ENCODE measurements at regions not wholly inside any gene's neighbourhood (a gene's known extent, or its start where the extent isn't known, plus 50 kb on each side); places are given as distances from the start of the nearest gene placed in this dataset.

- DNase-seq = no peak
These were observed 179.0 kb downstream of the LACC1 start for GRCh38 chr13:44058624-44059215.

GRCh38 chr13:44061876-44062275 is 182.2 kb downstream of the LACC1 start:
- DNase-seq = no peak

- DNase-seq = no peak
These were observed 183.8 kb downstream of the LACC1 start for GRCh38 chr13:44063467-44063866.

GRCh38 chr13:44063881-44064280 is 184.2 kb downstream of the LACC1 start:
- DNase-seq = no peak

- DNase-seq = no peak
These were observed 184.7 kb downstream of the LACC1 start for GRCh38 chr13:44064357-44064756.

GRCh38 chr13:44068169-44068568 is 188.5 kb downstream of the LACC1 start:
- no peak for DNase-seq

GRCh38 chr13:44068737-44069136 is 189.0 kb downstream of the LACC1 start:
- DNase-seq = no peak

- no peak for DNase-seq
These were observed 192.8 kb downstream of the LACC1 start for GRCh38 chr13:44072536-44072935.

- no peak for DNase-seq
These were observed 194.9 kb downstream of the LACC1 start for GRCh38 chr13:44074611-44075010.

- no peak for DNase-seq
These were observed 195.4 kb downstream of the LACC1 start for GRCh38 chr13:44075113-44075512.

GRCh38 chr13:44078806-44079376 is 199.2 kb downstream of the LACC1 start:
- no peak for DNase-seq

- DNase-seq = no peak
These were observed 199.9 kb downstream of the LACC1 start for GRCh38 chr13:44079413-44080205.

- no peak for DNase-seq
These were observed 204.4 kb downstream of the LACC1 start for GRCh38 chr13:44084146-44084545.

GRCh38 chr13:44086389-44086788 is 206.7 kb downstream of the LACC1 start:
- no peak for DNase-seq

- no peak for DNase-seq
These were observed 208.7 kb downstream of the LACC1 start for GRCh38 chr13:44088411-44088810.

GRCh38 chr13:44088991-44089413 is 209.3 kb downstream of the LACC1 start:
- DNase-seq = no peak

- no peak for DNase-seq
These were observed 209.7 kb downstream of the LACC1 start for GRCh38 chr13:44089452-44089851.

- DNase-seq = no peak
These were observed 212.6 kb downstream of the LACC1 start for GRCh38 chr13:44092078-44092970.

- no peak for DNase-seq
These were observed 214.2 kb downstream of the LACC1 start for GRCh38 chr13:44093607-44094564.

GRCh38 chr13:44096901-44097300 is 217.2 kb downstream of the LACC1 start:
- DNase-seq = no peak

GRCh38 chr13:44098559-44098958 is 218.9 kb downstream of the LACC1 start:
- no peak for DNase-seq

Data from SHP77 (cell line).